H1 (cell line): ENCODE measurements at regions not wholly inside any gene's neighbourhood (a gene's known extent, or its start where the extent isn't known, plus 50 kb on each side); places are given as distances from the start of the nearest gene placed in this dataset.

Experiments used
- ASH2L ChIP-seq: fragments of 200-600, 300-600 bp; sonication (generic); IDR thresholded peaks from one replicate; pipeline ENCODE4 v1.7.1; 2017; ENCODE audit warnings: low read length
- CHD7 ChIP-seq: fragments of 300-600 bp; sonication (generic); IDR thresholded peaks from 2 replicates; pipeline ENCODE4 v1.7.1; 2012; ENCODE audit warnings: low read length, moderate library complexity, mild to moderate bottlenecking, inconsistent platforms; ENCODE audit not compliant: insufficient replicate concordance
- CTBP2 ChIP-seq: IDR thresholded peaks from 2 replicates; pipeline ENCODE4 v1.7.0; 2011; ENCODE audit warnings: borderline replicate concordance, mild to moderate bottlenecking, moderate library complexity, mixed read lengths, low read length; ENCODE audit not compliant: insufficient read depth, insufficient read length
- JUND ChIP-seq: IDR thresholded peaks from 2 replicates; pipeline ENCODE4 v1.6.1; 2011; ENCODE audit warnings: mild to moderate bottlenecking, improper control_type of control experiment, low read length
- POLR2A ChIP-seq, 2 experiments: IDR thresholded peaks; 1 replicate in 1 of 2; 2 replicates in 1 of 2; pipeline ENCODE4 v1.6.1; 2011; ENCODE audit warnings: low read depth in 2 of 2, low read length in 2 of 2, mild to moderate bottlenecking in 2 of 2; ENCODE audit errors: control extremely low read depth in 1 of 2
- RXRA ChIP-seq: IDR thresholded peaks from 2 replicates; pipeline ENCODE4 v1.6.1; 2011; ENCODE audit warnings: low read depth, mild to moderate bottlenecking, low read length, moderate library complexity; ENCODE audit not compliant: insufficient read depth
- SP1 ChIP-seq: IDR thresholded peaks from 2 replicates; pipeline ENCODE4 v1.6.1; 2011; ENCODE audit warnings: low read depth, low read length
- SP4 ChIP-seq: IDR thresholded peaks from 2 replicates; pipeline ENCODE4 v1.6.1; 2012; ENCODE audit warnings: low read length, inconsistent platforms

- TF ChIP-seq CHD7, result no peak
- no peak for TF ChIP-seq SP4
- no peak for TF ChIP-seq RXRA
- TF ChIP-seq JUND, result no peak
- no peak for TF ChIP-seq POLR2A (IDR thresholded peaks at IDR 0.05; ENCODE audit: control extremely low read depth in 1 of 2, low read depth in 2 of 2, low read length in 2 of 2)
- TF ChIP-seq CTBP2, result no peak
- no peak for TF ChIP-seq ASH2L
- no peak for TF ChIP-seq SP1
Observed at GRCh38 chr6:47360388-47360787, 50.7 kb upstream of the TNFRSF21 start (continued).
